Keratinocyte (primary cell): ENCODE measurements at regions not wholly inside any gene's neighbourhood (a gene's known extent, or its start where the extent isn't known, plus 50 kb on each side); places are given as distances from the start of the nearest gene placed in this dataset.

Experiments
- EZH2 ChIP-seq: IDR thresholded peaks from one replicate; pipeline ENCODE4 v1.6.1; 2012; ENCODE audit warnings: inconsistent platforms, mild to moderate bottlenecking, low read length, moderate library complexity
- TF ChIP-seq, protein P1 (sequence below), 3 experiments: IDR thresholded peaks in 1 of 3; conservative IDR thresholded peaks in 1 of 3; optimal IDR thresholded peaks in 1 of 3; 2 replicates in 2 of 3; 3 replicates in 1 of 3; pipeline versions ENCODE3 to v1.5.1; 2011; ENCODE audit warnings: low read length in 3 of 3, mild to moderate bottlenecking in 3 of 3, moderate library complexity in 2 of 3, control low read depth in 1 of 3, inconsistent platforms in 1 of 3; ENCODE audit not compliant: insufficient read depth in 2 of 3; ENCODE audit errors: extremely low read depth in 1 of 3

DNA sequence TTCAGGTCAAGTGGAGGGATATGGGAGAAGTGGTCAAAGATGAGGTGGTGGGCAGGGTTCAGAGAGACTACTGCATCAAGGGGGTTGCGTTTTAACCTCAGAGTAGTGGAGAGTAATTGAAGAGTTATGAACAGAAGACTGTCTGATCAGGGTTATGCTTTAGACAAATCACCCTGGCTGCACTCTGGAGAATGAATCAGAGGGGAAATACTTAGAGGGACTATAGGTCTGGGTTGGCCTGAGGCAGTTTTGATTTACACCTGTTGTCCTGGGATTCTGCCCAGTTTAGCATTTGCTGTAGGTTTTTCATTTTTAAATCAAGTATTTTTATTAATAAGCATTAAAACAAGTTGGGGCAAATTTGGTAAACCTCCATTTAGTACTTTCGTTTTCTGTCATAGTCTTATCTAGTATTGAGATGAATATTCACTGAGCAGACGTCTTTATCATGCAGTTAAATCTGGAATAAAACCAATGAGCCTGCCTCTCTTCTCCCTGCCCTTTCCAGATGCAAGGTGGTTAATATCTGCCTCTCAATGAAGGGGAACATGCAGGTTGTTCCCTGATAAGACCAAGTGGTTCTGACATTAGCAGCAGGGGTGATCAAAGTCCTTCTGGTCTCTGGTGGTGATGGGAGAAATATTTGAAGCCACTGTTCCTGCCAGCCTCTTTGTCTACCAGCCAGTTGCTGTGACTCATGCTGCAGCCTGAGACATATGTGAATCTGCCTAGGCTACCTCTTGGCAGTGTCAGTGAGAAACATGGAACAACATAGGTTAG, 116.0 kb upstream of the RPS6KA3 start:
- TF ChIP-seq, protein P1, sequence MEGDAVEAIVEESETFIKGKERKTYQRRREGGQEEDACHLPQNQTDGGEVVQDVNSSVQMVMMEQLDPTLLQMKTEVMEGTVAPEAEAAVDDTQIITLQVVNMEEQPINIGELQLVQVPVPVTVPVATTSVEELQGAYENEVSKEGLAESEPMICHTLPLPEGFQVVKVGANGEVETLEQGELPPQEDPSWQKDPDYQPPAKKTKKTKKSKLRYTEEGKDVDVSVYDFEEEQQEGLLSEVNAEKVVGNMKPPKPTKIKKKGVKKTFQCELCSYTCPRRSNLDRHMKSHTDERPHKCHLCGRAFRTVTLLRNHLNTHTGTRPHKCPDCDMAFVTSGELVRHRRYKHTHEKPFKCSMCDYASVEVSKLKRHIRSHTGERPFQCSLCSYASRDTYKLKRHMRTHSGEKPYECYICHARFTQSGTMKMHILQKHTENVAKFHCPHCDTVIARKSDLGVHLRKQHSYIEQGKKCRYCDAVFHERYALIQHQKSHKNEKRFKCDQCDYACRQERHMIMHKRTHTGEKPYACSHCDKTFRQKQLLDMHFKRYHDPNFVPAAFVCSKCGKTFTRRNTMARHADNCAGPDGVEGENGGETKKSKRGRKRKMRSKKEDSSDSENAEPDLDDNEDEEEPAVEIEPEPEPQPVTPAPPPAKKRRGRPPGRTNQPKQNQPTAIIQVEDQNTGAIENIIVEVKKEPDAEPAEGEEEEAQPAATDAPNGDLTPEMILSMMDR (optimal IDR thresholded peaks at IDR 0.05 in 1 of 3, IDR thresholded peaks at IDR 0.05 in 1 of 3, conservative IDR thresholded peaks at IDR 0.05 in 1 of 3; ENCODE audit: extremely low read depth in 1 of 3, insufficient read depth in 2 of 3, low read length in 3 of 3) = no peak
- no peak for TF ChIP-seq EZH2
